Body of pancreas (tissue), 4 donors: ENCODE measurements at regions not wholly inside any gene's neighbourhood (a gene's known extent, or its start where the extent isn't known, plus 50 kb on each side); places are given as distances from the start of the nearest gene placed in this dataset.

Source experiments
- CTCF ChIP-seq, 7 experiments: fragments of 450-650 bp in 4 of 7; fragments of 200-600 bp in 3 of 7; sonication (generic) in 3 of 7; IDR thresholded peaks; one replicate each; pipeline ENCODE4 v1.5.1; 2016 to 2019; ENCODE audit warnings: antibody characterized with exemption in 7 of 7
- POLR2A ChIP-seq, 3 donors: fragments of 450-650 bp; IDR thresholded peaks; one replicate each; pipeline ENCODE4 v1.6.1; 2016; ENCODE audit warnings: antibody characterized with exemption in 3 of 3, mild to moderate bottlenecking in 2 of 3

DNA sequence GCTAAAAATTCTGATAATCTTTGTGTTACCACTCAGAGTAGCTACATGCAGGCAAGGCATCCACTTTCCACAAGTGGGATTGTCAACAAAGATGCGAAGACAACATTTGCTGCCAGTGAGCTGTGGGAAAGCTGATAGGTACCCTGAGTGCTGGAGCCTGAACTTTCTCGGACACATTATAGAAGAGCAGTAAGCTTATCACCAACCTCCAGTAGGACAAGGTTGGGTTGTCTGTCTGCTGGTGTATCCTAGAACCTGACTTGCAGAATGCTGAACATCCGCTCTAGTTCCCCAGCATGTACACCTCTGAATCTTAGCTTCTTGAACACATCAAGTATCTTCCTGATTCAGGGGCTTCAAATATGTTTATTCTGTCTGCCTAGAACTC lies 103.8 kb upstream of the PPM1H start:
- TF ChIP-seq CTCF (IDR thresholded peaks at IDR 0.05) (no peak), POLR2A (IDR thresholded peaks at IDR 0.05) (no peak)
